T-helper 1 cell treated with Interleukin-12 subunit alpha and Interleukin-12 subunit beta and Interleukin-4 antibody, amounts not matched to agents 30 ng/mL and 1 ng/mL, for 36 hours (primary cell): ENCODE measurements at regions not wholly inside any gene's neighbourhood (a gene's known extent, or its start where the extent isn't known, plus 50 kb on each side); places are given as distances from the start of the nearest gene placed in this dataset.
"Not testable (repeated sequence)": the region's sequence is repeated elsewhere in the genome, so short reads cannot be mapped to it uniquely, and the experiment has no call there.

Experiments used
- intact Hi-C: fragments of 100-400 bp; cut with micrococcal nuclease; formaldehyde crosslinking; loops from one replicate; pipeline ENCODE4 v1.15.1; 2024

- intact Hi-C loops = no loop called here
Observed at GRCh38 chr11:86167499-86168164, 76.9 kb upstream of the EED start.

- intact Hi-C loops = not testable (repeated sequence)
Observed at GRCh38 chr11:86166287-86166686, 78.3 kb upstream of the EED start.

DNA sequence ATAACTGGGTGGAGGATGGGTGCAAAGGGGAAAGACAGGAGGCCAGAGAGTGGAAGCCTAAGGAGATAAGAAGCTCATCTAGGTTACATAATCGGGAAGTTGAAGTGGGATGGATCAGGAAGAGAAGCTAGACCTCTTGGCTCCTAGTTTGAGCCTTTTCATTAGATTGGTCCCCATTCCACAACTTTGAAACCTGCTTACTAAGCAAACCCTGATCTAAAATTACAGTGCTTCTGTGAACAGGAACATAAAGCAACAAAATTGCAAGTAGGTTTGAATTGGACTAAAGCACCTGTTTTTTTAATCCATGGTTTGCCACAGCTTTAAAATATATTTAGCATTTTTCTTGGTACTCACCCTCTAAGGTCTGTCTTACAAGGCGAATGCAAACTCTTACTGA, 80.4 kb upstream of the EED start:
- intact Hi-C loops = no loop called here

DNA sequence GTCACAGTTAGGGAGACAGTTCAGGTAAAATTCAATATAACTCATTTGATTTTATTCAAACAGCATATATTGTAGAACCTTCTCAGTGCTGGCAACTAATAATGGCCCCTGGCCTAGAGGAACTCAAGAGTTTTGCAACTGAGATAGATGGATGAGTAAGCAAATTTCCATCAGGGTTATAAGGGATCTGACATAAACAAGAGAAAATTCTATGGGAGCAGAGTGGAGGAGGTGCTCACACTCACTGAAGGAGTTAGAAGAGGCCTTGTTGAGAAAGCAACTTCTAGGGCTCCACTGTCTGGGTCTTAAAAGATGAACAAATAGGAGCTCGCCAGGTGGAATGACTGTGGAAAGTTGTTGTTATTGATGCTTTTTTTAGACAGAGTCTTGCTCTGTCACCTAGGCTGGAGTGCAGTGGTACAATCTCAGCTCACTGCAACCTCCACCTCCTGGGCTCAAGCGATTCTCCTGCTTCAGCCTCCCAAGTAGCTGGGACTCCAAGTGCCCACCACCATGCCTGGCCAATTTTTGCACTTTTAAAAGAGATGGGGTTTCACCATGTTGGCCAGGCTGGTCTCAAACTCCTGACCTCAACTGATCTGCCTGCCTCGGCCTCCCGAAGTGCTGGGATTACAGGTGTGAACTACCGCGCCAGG, 81.2 kb upstream of the EED start:
- intact Hi-C loops = not testable (repeated sequence)

- intact Hi-C loops = no loop called here
Observed at GRCh38 chr11:86162239-86162638, 82.3 kb upstream of the EED start.

DNA sequence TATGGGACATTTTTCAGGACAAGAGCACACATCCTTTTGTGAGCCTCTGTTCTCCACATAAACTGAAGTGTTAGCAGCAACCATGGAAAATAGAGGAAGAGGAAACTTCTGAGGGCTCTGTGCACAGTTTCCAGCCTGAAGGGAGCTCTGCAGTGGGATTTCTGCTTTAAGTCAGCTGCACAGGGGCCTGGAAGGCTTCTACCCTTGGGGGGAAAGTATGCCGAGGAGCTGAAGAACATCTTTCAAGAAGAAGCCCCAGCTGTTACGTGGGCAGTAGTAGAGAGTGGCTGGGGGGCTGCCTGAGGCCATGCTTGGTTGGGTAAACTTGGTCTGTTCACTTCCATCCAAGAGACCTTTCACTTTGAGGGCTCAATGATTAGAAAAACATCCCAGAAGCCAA, 82.7 kb upstream of the EED start:
- intact Hi-C loops = no loop called here

GRCh38 chr11:86161336-86161735, 83.2 kb upstream of the EED start:
- intact Hi-C loops = no loop called here

- intact Hi-C loops = no loop called here
Observed at GRCh38 chr11:86160541-86161149, 83.9 kb upstream of the EED start.

DNA sequence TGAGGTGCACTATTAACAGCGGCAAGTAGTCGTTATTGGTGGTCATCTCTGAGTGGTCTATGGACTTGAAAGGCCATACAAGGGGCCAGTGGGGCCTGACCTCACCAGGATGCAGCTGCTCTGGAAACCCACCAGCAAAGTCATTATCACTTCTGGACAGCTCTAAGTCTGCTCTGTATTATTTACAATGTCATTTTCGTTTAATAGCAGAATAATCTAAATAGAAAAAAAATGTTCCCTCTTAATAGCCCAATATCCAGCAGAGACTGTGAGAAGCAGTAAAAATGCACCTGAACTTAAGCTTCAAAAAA, 85.0 kb upstream of the EED start:
- intact Hi-C loops = no loop called here

DNA sequence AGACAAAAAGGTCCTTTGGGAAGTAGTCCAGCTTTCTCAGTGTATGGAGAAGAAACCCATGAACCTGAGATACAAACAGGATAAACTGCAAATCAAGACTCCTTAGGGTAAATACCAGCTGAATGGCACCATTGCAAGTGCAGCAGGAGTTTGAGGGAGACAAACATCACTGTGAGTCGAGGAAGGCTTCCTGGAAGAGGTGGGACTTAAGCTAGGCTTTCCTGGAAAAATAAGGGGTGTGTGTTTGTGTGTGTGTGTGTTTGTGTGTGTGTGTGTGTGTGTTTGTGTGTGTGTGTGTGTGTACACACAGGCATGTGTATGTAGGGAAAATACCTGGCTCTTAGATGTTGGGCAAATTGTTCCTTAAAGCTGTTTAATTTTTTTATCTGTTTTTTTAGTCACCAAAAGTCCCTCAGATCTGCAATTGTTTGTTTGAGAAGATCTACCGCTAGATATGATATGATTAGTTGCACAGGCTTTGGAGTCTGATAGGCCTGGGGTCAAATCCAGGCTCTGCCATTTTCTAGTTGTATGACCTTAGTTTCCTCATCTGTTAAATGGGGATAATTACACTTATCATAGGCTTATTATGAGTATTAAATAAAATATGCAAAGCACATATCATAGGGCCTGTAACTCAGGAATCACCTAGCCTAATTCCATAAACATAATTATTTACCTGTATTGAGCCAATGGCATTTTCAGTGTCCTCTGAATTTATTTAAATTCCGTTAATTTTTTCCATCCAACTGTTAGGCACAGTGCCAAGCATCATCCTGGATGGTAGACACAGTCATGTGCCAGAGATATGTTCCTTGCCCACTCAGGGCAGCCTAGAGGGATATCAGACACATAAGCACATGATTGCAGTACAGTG, 85.6 kb upstream of the EED start:
- intact Hi-C loops = no loop called here

DNA sequence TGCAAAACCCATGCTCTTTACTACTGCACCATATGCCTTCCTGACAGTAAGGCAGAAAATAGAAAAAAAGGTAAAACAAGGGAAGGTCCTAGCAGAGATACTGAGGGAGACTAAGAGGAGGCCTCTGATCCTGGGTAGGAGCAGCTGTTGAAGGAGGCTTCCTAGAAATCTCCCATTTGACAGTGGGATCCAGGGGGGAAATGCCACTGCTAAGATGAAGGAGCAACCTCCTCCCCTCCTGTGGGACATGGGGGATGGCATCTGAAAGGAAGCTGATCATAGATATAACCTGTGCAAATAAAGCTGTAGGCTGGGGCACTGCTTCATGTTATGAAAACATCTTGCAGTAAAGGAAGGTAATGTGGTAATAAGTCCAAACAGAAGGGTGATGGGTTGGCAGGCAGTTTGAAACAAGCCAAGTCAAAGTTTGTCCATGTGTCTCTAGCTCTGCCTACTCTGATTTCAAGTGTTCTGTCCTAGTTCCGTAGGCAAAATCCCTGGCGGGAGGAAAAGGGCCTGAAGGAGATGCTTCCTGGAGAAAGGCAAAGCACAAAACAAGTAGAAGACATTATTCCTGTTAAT, 86.7 kb upstream of the EED start:
- intact Hi-C loops = no loop called here

GRCh38 chr11:86156397-86156955, 87.6 kb upstream of the PICALM start:
- intact Hi-C loops = no loop called here

DNA sequence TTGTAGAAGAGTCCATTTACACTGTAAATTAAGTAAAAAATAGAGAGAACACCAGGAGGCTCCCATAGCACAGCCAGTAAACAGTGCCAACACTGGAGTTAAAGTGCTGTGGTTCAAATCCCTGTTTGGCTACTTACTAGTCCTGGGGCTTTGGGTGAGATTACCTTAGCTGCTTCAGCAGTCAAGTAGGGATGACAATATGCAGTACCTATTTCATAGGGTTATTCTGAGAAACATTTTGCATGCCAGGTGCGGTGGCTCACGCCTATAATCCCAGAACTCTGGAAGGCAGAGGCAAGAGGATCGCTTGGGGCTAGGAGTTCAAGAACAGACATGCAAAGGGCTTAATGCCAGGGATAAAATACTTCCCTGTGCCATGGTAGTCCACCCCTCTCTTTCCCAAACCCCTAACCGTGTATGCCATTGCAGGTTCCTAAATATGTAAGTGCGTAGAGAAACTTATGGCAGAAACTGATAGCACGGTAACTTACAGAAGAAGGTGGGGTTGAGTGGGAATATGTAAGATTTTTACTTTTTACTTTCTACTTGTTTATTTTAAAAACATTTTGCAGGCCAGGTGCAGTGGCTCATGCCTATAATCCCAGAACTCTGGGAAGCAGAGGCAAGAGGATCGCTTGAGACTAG, 86.4 kb upstream of the PICALM start:
- intact Hi-C loops = no loop called here

DNA sequence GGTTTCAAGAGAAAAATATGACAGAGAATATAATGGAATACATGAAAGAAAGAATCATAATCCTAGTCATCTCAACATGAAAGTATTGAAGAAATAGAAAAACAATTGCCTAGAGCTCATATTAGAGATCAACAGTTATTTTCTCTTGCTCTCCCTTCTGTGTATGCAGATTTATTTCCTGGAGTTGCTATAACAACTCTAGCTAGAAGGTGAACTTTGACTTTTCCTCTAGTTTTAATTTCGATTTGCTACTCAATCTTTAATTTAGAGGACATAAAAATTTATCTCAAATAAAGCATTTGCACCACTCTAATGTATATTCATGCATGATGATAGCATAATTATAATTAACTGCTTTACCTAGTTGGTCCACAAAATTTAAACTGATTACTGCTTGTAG, 84.6 kb upstream of the PICALM start:
- intact Hi-C loops = no loop called here

- intact Hi-C loops = no loop called here
Observed at GRCh38 chr11:86152901-86153300, 84.0 kb upstream of the PICALM start.

DNA sequence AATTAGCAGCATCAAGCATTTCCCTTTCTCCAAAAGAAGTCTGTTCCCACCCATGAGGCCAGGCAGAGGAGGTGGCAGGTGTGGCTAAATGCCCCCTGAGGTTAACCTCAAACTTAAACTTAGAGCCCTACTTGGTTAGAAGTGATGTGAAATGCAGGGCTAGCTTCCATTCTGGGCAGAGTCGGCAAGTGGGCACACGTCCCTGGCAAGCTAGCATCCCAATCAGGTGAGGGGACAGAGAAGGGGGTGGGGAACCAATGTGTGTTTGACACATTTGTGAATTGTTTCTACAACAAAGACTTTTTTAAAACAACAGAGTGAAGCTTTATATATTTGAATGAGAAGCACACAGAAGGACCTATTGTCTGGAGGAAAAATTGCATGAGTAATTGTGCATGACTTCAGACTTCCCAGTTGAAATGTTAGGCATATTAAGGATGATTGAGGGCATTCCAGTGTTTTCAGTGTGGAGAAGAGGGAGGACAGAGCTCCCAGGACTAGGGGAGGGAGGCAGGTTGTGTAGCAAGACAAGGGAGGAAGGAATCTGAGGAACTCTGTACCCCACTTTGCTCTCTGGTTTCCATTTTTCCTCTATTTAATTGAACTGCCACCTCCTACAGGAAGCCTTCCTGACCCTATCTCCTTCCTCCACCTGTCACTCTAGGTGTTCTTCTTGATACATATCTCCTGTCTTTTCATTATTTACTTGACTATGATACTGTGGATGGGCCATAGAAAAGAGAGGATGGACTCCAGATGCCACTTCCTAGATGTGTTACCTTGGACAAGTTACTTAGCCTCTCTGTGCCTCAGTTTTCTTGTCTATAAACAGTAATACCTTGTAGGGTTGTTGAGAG, 83.3 kb upstream of the PICALM start:
- intact Hi-C loops = no loop called here

- intact Hi-C loops = no loop called here
Observed at GRCh38 chr11:86151174-86152005, 82.5 kb upstream of the PICALM start.

DNA sequence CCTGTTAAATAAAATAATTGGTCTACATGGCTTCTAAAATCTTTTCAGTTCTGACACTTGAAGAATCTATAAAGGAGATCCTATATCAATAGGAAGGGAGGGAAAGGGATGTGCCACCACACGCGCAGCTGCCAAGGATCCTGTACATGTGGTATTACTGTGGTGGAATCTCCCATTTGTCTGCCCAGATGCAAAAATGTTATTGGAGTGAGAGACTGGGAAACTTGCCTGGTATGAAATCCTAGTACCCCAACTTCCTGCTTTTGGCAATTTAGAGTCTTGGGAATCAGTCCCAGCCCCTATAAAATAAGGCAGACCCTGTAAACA, 81.9 kb upstream of the PICALM start:
- intact Hi-C loops = no loop called here

DNA sequence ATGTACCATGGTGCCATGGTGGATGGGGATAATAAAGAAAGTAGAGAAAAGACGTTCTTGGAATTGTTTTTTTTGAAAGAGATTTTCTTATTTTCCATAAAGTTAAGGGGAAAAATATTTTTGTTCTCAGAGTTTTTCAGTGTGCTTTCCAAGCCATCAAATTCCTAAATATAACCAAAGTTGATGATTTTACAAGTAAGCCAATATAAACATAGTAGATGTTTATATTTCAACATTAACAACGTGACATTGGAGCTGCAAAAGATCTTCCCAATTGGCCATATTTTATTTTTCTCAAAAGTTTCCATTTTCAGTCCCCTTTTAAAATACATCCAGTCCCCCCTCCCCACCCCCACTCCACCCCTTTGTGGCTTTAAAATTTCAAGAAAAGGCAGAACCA, 80.9 kb upstream of the PICALM start:
- intact Hi-C loops = no loop called here
